Stimulated activated CD8-positive, alpha-beta memory T cell treated with anti-CD3 and anti-CD28 coated beads, Interleukin-2, amount 100 ng/mL, for 48 hours (primary cell): ENCODE measurements at regions not wholly inside any gene's neighbourhood (a gene's known extent, or its start where the extent isn't known, plus 50 kb on each side); places are given as distances from the start of the nearest gene placed in this dataset.
"Not testable (repeated sequence)": the region's sequence is repeated elsewhere in the genome, so short reads cannot be mapped to it uniquely, and the experiment has no call there.

ENCODE experiments used
- DNase-seq, 2 donors: peaks; one replicate each; pipeline ENCODE4 v3.0.0-alpha.2; 2020; ENCODE audit warnings: low read depth in 2 of 2

DNA sequence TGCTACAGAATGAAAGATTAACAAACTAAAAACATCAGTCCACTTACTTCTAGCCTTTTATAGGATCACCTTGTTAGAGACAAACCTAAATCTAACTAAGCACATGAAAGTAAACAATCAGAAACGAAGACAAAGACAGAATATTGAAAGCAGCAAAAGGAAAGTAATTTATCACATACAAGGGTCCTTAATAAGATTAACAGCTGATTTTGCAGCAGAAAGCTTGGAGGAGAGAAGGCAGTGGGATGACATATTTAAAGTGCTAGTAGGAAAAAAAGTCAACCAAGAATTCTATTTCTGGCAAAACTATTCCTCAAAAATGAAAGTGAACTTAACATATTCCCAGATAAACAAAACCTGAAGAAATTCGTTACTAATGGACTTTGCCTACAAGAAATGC lies 286.4 kb downstream of the RWDD3 start:
- no peak for DNase-seq

DNA sequence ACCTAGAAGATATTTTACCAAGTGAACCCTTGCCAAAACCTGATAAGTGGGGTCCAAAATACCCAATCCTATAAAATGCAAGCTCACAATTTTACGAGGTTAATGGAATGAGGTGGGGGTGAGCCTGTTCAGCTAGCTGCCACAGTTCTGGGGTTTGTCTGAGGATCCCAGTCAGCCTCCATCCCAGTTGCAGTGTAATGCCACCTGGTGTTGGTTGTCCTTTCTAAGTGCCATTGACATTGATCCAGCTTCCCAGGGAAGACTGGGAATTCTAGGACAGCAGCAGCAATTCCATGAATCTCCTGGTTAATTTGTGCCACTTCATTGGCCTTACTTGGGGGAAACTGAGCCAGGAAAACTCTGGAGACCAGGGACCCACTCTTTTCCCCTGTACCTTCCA lies 298.3 kb downstream of the RWDD3 start:
- no peak for DNase-seq

DNA sequence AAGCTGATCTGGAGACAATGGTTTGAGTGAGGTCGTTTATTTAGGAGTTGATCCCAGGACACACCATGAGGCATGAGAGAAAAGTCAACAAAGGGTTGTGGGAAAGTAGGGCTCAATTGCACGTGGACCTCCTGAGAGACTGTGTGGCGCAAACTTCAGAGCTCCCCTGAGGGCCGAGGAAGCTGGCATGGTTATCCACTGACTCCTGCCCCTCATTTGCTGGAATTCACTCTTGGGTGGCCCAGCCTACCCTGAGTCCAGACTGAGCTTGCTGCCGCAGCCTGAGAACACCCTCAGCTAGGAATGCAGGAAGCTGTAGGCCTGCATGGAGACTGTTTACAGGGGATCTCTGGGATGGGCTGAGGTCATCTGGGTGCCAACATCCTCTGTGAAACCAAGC lies 301.0 kb downstream of the RWDD3 start:
- no peak for DNase-seq

DNA sequence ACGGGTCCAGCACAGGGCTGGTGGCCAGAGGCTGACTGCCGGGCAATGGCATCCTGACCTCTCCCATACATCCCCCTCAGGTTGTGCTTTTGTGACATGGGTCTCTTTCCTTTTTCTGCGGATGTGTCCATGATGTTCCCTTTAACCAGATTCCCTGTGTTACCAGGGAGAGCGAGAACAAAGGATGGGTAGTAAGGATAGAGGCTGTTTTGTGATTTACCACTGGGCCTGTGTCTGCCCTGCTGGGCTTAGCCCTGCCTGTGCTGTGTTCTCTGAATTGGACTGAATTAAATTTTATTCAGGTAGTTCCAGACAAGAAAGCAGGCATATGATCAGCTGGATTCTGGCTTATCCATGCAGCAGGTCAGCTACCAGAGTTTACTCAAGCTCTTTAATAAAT lies 301.6 kb downstream of the RWDD3 start:
- no peak for DNase-seq

DNA sequence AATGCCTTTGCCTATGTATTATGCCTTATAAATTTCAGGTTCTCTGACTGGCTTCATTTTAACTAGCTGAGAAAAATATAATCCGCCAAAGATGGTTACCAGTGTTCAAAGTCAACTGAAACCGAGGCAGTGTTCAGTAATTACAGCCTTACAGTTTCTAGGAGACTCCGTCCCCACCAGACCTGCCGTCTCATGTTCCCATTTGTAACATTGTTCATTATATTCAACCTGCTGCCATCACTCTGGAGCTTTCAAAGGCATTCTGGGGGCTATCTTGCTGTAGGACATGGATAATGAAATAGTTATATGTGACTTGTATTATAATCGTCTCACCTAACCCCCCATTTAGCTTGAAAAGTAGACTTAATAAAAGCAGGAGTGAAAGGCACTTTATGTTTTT lies 302.5 kb downstream of the RWDD3 start:
- no peak for DNase-seq

DNA sequence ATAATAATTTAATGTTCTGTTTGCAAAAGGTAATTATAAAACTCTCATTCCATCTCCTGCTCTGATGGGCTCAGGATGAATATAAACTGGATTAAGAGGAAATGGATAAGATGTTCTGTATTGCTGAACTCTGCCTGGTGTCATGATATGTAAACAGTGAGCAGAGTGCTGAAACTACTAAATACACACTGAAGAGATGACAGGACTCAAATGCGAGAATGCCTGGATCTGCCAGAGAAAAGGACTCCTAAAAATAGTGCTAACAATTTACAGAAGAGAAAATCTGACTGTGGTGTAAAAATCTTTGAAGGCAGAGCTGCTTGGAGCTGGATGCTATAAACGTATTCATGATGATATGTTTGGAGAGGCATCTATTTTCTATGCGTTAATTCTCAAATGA lies 303.2 kb downstream of the RWDD3 start:
- no peak for DNase-seq

DNA sequence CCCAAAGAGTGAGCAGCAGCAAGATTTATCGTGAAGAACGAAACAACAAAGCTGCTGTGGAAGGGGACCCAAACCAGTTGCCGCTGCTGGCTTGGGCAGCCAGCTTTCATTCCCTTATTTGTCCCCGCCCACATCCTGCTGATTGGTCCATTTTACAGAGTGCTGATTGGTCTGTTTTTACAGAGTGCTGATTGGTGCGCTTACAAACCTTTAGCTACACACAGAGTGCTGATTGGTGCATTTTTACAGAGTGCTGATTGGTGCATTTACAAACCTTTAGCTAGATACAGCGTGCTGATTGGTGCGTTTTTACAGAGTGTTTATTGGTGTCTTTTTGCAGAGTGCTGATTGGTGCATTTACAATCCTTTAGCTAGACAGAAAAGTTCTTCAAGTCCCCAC lies 304.2 kb downstream of the RWDD3 start:
- DNase-seq: not testable (repeated sequence)

DNA sequence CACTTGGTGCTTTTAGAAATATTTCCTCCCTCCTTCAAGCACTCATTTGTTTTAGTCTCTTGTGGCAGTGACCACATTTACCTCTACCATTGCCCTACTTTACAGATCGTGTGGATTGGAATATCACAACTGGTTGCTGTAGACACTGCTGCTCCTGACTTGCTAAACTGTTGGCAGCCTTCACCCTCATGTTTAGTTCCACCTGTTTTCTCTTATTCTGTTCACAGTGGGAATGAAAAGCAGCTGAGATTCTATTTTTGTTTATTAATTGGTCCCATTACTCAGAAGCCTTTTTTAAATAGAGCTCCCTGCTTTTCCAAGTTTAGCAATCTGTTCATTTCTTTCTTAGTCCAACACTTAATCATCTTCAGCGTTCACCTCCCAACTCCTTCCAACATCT lies 308.9 kb downstream of the RWDD3 start:
- DNase-seq: no peak

DNA sequence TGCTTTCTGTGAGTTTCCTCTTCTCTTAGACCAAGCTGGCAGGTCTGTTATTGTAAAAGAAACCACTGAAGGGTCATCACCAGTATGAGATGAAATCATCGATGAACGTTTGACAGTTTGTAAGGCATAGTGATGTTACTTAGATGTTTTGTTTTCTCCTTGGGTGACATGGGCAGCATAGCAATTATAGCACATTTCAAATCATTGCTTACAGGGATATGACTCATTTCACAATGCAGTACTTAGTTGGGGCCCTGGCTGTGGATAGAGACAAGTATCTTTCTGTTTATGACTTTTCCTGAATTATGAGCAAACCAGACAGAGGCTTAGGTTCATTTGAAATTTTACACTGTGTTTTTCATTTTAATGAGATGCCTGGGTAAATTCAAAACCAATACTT lies 313.0 kb downstream of the RWDD3 start:
- no peak for DNase-seq

DNA sequence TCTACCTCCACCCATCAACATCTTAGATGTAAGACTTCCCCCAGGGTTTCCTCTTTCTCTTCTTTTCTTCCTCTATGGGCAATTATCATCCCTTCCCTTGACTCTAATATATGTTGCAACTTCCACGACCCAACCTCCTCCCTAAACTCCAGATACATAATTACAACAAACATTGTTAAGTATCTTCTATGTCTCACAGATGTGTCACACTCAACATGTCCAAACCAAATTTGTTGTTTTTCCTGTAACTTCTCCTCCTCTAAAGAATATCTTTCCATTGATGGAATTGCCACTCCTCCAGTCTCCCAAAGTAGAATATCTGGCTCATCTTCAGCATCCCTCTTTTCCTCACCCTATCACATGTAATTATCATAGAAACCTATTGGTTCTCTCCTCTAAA lies 314.2 kb downstream of the RWDD3 start:
- no peak for DNase-seq

DNA sequence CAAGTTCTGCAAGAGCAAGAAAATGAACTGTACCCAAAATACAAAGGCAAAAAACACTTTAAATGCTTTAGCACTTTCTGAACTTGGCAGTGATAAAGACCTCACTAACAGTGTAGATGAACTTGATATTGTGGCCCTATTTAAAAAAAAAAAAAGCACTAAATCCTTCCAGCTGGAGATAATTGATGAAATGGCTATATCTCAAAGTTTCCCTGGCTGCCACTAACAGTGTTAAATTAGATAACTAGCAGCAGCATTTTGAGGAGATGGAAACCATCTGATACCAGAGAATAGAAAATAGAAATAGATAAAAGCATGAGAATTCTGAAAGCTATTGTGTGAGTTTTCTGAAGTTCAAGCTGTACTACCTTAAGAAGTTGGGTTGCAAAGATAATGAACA lies 317.2 kb downstream of the RWDD3 start:
- DNase-seq: no peak

DNA sequence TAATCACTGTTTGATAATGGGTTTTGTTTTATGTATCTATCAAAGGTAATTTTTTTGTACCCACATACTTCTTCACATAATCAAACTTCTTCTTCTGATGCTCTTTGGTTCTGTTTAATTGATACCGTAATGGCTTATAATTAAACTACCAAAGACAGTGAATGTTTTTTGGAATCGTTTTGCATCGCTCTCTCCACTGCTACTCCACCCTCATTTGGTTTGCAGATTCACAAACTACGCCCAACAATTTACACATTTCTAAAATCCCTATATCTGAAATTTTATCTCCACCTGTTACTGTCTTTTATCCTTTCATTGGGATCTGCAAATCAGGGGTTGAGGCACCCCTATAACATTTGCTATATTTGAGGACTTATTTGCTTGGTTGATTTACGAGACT lies 319.6 kb downstream of the RWDD3 start:
- DNase-seq: no peak

DNA sequence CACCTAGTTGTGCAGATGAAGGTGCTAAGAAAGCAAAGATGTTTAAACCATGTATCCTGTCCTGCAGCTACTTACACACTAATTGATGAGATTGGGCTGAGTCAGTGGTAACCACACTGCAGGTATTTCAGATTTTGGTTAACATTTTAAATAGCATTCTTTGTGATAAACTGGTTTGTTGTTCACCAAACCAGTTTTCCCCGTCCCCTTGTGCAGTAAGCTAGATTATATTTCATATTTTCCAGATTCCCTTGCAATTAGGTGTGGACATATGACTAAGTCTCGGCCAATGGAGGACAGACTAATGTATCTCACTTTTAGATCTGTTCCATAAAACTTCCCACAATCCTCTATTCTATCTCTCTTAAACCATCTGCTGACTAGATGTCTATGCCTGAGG lies 320.4 kb downstream of the RWDD3 start:
- no peak for DNase-seq

DNA sequence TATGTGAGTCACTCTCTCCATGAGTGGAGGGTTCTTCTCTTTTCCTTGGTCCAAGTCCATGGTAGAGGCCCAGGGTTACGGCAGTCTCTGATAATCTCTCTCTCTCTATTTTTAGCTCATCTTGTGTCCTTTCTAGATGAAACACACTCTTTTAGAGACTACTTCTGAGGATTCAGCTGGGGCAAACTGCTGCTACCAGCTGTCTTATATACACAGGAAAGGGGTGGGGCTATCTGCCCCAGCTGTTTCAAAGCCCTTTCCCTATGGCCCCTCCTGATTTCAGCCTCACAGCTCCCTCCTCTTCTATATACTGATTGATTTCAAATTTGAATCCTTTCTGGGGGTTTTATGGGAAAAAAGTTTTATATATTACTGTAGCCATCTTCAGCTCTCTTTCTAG lies 324.8 kb downstream of the RWDD3 start:
- no peak for DNase-seq

DNA sequence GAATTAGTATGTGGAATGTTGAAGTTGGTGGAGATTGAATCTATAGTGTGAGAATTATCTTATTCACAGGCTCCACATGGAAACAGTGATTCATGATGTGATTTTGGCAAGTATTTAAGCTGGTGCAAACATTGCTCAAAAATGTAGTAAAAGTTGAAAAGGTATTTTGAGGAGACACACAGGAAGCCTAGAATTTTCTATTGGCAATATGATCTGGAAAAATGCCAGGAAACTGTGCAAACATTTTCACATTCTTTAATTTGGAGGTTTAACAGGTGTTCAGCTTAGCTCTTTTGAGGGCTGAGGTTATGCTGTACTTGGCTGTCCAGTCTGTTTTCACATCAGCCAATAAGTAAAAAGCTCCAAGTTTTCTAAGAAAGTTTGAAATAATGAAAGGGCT lies 327.3 kb downstream of the RWDD3 start:
- no peak for DNase-seq

DNA sequence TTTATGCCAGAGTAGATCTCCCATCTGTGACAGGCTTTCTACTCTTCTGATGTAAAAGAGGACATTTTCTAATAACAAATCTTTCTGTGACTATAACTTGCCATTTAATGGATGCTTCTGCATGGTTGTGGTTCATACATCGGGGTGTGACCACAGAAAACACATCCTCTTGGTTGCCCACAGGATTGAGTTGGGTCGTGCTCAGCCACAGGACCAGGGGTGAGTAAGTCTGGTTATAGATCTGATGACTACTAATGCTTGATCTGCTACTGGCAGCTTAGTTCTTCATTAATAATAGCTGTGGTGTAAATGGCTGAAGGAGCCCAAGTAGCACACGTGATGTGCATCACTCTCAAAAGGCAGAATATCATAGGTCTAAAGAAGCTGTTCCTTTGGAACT lies 328.2 kb downstream of the RWDD3 start:
- no peak for DNase-seq

DNA sequence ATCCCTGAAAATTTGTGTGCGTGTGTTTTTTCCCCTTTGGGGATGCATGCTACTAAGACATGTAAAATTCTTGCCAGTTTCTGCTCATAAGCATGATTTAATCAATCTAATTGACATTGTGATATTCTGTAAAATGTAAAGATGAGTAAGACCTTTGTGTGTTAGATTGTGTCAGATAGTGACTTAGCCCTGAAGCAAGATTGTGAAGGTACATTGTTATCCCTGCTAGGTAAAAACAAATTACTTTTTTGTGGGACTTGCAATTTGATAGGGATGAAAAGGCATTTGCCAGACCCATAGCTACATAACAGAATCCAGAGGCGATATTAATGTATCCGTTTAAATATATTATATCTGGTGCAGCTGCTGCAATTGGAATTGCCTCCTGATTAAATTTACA lies 338.0 kb downstream of the RWDD3 start:
- no peak for DNase-seq

DNA sequence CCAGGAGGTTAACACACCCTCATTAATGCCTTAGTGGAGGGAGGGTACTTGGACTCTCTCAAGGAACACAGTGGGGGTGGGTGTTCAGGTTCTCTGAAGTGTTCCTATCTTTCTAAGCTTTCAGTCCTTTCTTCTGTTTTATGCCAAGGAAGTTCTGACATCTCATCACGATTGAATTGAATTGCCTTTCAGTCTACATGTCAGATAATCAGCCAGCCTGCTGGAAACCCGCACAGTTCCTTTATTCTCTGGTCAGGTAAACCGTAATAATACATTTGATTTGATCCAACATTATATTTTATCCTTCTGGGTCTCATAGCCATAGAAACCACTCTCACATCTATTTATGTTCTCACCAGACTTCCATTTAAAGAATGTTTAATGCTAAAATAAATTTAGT lies 339.0 kb downstream of the RWDD3 start:
- no peak for DNase-seq

DNA sequence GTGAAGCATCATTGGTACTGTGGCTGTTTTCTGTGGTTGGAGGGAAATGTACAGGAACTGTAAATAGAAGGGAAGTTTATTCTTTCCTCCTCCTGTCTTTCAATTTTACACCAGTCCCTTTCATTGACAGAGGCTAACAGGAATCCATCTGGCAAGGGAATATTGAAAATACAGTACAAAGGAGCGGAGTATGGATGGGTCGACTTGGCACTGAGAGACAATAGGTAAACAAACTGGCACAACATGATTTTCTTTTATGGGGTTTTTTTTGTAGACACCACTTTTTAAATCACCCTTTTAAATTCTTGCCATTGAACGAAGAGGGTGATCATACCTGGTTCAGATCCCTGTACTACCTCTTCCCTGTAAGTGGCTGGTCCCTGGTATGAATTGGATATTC lies 341.3 kb downstream of the RWDD3 start:
- DNase-seq: no peak

DNA sequence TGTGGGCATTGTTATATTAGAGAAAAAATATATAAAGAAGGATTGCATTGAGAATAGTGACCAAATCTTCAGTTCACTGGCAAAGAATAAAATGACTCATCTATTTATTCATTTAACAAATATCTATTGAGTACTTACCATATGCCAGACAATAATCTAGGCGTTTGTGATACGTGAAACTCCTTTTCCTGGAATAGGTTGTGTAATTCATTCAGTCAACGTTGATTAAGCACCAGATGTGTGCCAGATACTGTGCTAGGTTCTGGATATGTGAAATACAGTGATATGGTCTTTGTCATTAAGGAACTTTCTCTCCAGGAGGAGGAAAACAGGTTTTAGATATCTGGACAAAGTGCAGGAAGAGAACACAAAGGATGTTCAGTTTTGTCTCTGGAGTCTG lies 344.5 kb downstream of the RWDD3 start:
- DNase-seq: no peak

DNA sequence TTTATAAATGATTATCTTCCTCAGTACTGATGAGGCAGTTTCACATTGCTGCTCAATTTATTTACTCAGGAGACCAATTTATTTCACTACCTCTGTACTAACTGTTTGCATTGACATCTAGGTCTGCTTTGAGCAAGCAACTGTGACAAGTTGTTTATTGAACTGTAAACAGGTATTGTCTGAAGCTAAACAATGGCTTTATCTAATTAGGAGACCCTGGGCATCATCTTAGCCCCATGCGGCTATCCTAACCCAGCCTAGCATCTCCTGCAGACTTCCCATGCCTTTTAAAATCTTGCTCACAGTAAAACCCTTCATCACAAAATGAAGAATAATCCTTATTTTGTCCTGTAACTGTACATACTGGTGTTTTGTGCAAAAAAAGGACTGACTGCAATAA lies 348.2 kb downstream of the RWDD3 start:
- DNase-seq: no peak

DNA sequence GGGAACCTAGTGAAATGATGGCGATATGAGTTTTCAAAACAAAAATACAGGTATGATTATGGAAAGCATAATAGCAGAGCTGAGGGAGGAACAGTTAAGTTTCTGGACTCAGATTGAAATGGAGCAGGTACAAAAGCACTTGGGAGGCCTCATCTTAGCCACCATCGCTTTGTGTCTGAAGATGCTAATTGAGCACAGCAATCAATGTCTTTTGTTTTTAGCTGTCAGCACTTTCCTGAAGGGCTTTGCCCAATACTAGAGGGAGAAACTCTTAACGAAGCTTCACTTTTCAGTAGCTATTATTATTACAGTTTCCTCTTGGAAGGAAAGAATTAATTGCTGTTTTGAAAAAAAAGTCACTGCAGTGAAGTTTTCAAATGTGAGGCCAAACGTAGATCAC lies 348.7 kb downstream of the RWDD3 start:
- no peak for DNase-seq

DNA sequence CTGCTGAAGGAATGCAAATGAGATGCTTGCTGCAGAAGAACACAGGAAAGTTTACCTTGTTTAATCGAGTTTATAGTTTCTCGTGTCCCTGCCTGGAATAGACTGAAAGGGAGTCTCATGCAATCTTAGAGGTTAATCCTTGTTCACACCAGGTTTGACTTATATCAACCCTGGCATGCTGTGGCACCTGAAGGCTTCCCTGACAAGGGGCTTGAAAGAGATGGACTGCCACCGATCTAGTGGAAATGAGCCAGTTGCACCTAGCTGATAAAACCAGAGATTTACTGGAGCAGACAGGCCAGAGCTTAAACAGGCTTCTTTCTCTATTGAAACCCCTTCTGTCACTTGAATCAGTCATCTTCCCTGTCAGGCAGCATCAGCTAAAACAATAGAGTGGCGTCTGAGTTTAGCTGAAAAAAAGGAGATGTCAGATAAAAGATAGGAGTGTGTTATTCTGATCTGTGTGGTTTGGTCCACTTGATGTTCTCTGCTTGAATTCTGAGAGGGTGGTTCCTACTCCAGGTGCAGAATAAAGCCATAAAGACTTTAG lies 349.7 kb downstream of the RWDD3 start:
- DNase-seq: no peak

DNA sequence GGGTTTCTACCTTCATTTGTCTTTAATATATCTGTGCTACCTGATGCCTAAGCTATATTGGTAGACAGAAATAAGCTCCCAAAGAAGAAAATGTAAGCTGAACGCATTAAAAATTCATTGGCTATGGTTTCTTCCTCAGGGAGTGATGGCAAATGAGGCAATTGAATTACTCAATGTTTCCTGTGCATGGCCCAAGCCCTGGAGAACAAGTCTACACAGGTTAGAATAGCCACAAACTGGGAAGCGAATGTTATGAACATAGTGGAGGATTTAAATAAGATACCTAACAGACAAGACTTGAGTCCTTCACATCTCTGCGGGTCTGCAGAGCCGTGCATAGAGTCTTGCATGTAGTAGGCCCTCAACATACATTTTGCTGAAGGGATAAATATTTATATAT lies 350.3 kb downstream of the RWDD3 start:
- DNase-seq: no peak

DNA sequence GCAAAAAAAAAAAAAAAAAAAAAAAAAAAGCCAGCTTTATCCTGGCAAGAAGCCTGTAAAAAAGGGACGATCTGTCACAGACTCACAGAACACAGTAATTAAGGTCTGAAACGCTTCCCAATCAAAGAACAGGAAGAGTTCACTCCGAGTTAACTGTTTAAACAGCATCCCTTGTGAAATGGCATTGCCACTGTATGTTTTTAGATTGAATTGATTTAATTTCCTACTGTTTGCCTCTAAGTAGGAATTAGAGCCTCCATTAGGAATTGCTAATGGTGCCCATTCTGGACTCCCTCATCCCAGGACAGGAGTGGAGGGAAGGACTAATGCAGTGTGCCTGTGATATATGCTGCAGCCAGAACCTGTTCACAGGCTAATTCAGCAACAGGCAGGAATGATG lies 370.8 kb downstream of the RWDD3 start:
- no peak for DNase-seq
